HT-29 (cell line): ENCODE measurements at regions not wholly inside any gene's neighbourhood (a gene's known extent, or its start where the extent isn't known, plus 50 kb on each side); places are given as distances from the start of the nearest gene placed in this dataset.
"Not testable (repeated sequence)": the region's sequence is repeated elsewhere in the genome, so short reads cannot be mapped to it uniquely, and the experiment has no call there.

Source experiments
- DNase-seq: peaks from one replicate; pipeline ENCODE4 v3.0.0-alpha.2; 2015; ENCODE audit warnings: low spot score

- DNase-seq: no peak
These were observed 531.2 kb downstream of the KIF2B start for GRCh38 chr17:54353789-54354525.

- DNase-seq: not testable (repeated sequence)
These were observed 538.3 kb downstream of the KIF2B start for GRCh38 chr17:54361073-54361472.

- DNase-seq: peak; percentile 5
These were observed 531.7 kb upstream of the TOM1L1 start for GRCh38 chr17:54368906-54369305.

GRCh38 chr17:54372069-54372749, 528.4 kb upstream of the TOM1L1 start:
- no peak for DNase-seq

GRCh38 chr17:54373970-54374369, 526.7 kb upstream of the TOM1L1 start:
- DNase-seq: no peak

- DNase-seq: not testable (repeated sequence)
These were observed 524.2 kb upstream of the TOM1L1 start for GRCh38 chr17:54376409-54376808.

GRCh38 chr17:54381482-54381881, 519.2 kb upstream of the TOM1L1 start:
- DNase-seq: no peak

- DNase-seq: no peak
These were observed 496.4 kb upstream of the TOM1L1 start for GRCh38 chr17:54404259-54404658.

- DNase-seq: no peak
These were observed 494.8 kb upstream of the TOM1L1 start for GRCh38 chr17:54405826-54406225.

GRCh38 chr17:54408731-54409130, 491.9 kb upstream of the TOM1L1 start:
- DNase-seq: no peak

GRCh38 chr17:54418467-54418866, 482.2 kb upstream of the TOM1L1 start:
- DNase-seq: no peak

GRCh38 chr17:54425671-54426070, 475.0 kb upstream of the TOM1L1 start:
- DNase-seq: no peak

- peak; percentile 35 for DNase-seq
These were observed 474.3 kb upstream of the TOM1L1 start for GRCh38 chr17:54426296-54426886.

- no peak for DNase-seq
These were observed 464.7 kb upstream of the TOM1L1 start for GRCh38 chr17:54435966-54436365.

GRCh38 chr17:54439816-54440215, 460.8 kb upstream of the TOM1L1 start:
- no peak for DNase-seq

GRCh38 chr17:54451051-54451450, 449.6 kb upstream of the TOM1L1 start:
- DNase-seq: no peak

GRCh38 chr17:54452666-54453348, 447.8 kb upstream of the TOM1L1 start:
- DNase-seq: no peak

GRCh38 chr17:54455251-54455868, 445.3 kb upstream of the TOM1L1 start:
- no peak for DNase-seq

- not testable (repeated sequence) for DNase-seq
These were observed 435.2 kb upstream of the TOM1L1 start for GRCh38 chr17:54465443-54465842.

- DNase-seq: no peak
These were observed 433.8 kb upstream of the TOM1L1 start for GRCh38 chr17:54466875-54467274.

GRCh38 chr17:54482843-54483242, 417.8 kb upstream of the TOM1L1 start:
- DNase-seq: no peak

- DNase-seq: no peak
These were observed 407.0 kb upstream of the TOM1L1 start for GRCh38 chr17:54493691-54494090.
